ENCODE measurements at regions not wholly inside any gene's neighbourhood (a gene's known extent, or its start where the extent isn't known, plus 50 kb on each side); places are given as distances from the start of the nearest gene placed in this dataset.
"Not testable (repeated sequence)": the region's sequence is repeated elsewhere in the genome, so short reads cannot be mapped to it uniquely, and the experiment has no call there.

GRCh38 chr1:47664896-47665295 is 227.1 kb downstream of the FOXD2 start:
- not testable (repeated sequence) for H3K27me3 ChIP-seq, DNase-seq

GRCh38 chr1:47669081-47669585 is 231.3 kb downstream of the FOXD2 start:
- Histone ChIP-seq H3K4me3 (no peak overlapping the region), H3K9me3 (replicated peaks) (peaks cover 23% of the 10 kb centered on the region), H3K4me1 (peaks cover 7% of the 10 kb centered on the region), H3K36me3 (no peaks in the 10 kb centered on the region), H3K27ac (no peak overlapping the region), H3K27me3 (no peaks in the 10 kb centered on the region)
- DNase-seq = no peak

More at GRCh38 chr1:47664896-47665295, 227.1 kb downstream of the FOXD2 start:
- not testable (repeated sequence) for H3K9me3 ChIP-seq (replicated peaks); H3K27ac ChIP-seq; H3K4me1 ChIP-seq; H3K4me3 ChIP-seq; H3K36me3 ChIP-seq

GRCh38 chr1:47672622-47673021 is 234.8 kb downstream of the FOXD2 start:
- Histone ChIP-seq H3K4me1 (peaks cover 20% of the 10 kb centered on the region), H3K4me3 (no peak overlapping the region), H3K36me3 (no peaks in the 10 kb centered on the region), H3K9me3 (replicated peaks) (peaks cover 23% of the 10 kb centered on the region), H3K27me3 (no peaks in the 10 kb centered on the region), H3K27ac (no peak overlapping the region)
- DNase-seq = no peak

- no peak for DNase-seq
- Histone ChIP-seq H3K4me3 (no peak overlapping the region), H3K36me3 (no peaks in the 10 kb centered on the region), H3K9me3 (replicated peaks) (peaks cover 17% of the 10 kb centered on the region), H3K27ac (peak overlapping the region; percentile 84), H3K27me3 (no peaks in the 10 kb centered on the region), H3K4me1 (peaks cover 28% of the 10 kb centered on the region)
These were observed 236.3 kb downstream of the FOXD2 start for GRCh38 chr1:47674189-47674588.

DNA sequence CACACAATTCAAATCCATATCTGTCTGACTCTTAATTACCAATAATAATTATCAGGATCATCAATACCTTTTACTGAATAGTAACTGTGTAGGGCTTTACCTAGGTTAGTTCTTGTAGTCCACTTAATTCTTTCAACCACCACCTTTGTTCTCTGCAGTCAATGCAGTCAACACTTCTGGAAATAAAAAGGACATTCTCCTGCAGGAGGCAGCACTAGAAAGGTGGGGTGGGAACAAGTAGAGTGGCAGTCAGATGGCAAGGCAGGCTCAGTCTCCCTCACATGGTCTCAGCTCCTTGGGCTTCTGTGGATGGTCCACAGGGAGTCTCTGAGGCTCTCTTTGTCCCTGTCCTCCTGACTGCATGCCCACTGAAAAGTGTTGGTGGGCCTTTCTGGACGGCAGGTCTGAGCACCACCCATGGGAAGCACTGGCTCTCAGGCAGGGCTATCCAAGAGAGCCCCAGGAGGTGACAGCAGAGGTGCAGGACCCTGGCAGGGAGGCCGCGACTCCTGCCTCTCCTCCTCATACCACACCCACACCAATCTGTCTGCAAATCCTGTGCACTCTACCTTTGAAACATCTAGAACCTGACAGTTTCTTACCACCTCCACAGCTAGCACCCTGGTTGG is 237.3 kb downstream of the FOXD2 start:
- DNase-seq = peak in 1 of 2 experiments; percentile 47
- H3K4me3 ChIP-seq = no peak overlapping the region
- H3K36me3 ChIP-seq = no peaks in the 10 kb centered on the region
- peak overlapping the region; percentile 84 for H3K27ac ChIP-seq
- H3K4me1 ChIP-seq = peaks cover 36% of the 10 kb centered on the region
- peaks cover 17% of the 10 kb centered on the region for H3K9me3 ChIP-seq (replicated peaks)
- H3K27me3 ChIP-seq = no peaks in the 10 kb centered on the region

GRCh38 chr1:47675721-47676120 is 237.9 kb downstream of the FOXD2 start:
- H3K9me3 ChIP-seq (replicated peaks) = peaks cover 17% of the 10 kb centered on the region
- DNase-seq = no peak
- peaks cover 41% of the 10 kb centered on the region for H3K4me1 ChIP-seq
- H3K36me3 ChIP-seq = no peaks in the 10 kb centered on the region
- no peak overlapping the region for H3K4me3 ChIP-seq
- H3K27me3 ChIP-seq = no peaks in the 10 kb centered on the region
- peak overlapping the region; percentile 84 for H3K27ac ChIP-seq

DNA sequence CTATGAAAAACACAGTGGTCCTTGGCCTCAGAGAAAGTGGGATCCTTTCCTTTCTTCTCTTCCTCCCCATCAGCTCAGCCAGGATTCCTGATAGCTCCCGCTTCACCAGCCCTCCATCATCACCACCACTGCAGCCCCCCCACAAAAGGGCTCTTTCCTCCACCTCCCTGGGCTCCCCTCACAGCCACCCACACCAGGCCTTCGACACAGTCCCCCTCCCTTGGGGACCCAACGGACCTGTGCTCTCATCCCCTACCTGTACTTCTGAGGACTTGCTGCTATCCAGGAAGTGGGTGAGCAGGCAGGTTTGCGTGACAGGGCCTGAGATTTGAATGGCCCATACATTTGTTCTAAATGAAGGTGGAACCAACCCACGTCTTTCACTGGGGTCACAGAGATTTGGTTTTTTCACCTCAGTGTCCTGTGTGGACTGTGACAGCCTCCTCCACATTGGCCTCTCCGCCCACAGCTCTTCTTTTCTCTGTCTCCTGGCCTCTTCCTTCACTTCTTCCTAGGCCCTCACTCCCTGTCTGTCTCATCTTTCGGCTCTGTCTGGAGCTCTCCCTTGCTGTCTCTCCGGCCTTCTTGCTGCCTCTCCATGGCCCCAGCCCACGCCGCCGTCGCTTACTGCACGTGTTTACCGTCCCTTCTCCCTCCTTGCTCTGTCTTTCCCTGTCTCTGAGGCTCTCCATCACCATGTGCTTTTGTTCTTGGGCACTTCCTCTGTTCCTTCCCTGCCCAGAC is 238.6 kb downstream of the FOXD2 start:
- no peak overlapping the region for H3K27ac ChIP-seq
- no peak overlapping the region for H3K4me3 ChIP-seq
- no peaks in the 10 kb centered on the region for H3K27me3 ChIP-seq
- H3K4me1 ChIP-seq = peaks cover 45% of the 10 kb centered on the region
- DNase-seq = no peak
- H3K9me3 ChIP-seq (replicated peaks) = peaks cover 17% of the 10 kb centered on the region
- no peaks in the 10 kb centered on the region for H3K36me3 ChIP-seq

- Histone ChIP-seq H3K27me3 (no peaks in the 10 kb centered on the region), H3K4me3 (no peak overlapping the region), H3K36me3 (no peaks in the 10 kb centered on the region), H3K4me1 (peaks cover 45% of the 10 kb centered on the region), H3K9me3 (replicated peaks) (peaks cover 13% of the 10 kb centered on the region), H3K27ac (no peak overlapping the region)
- DNase-seq = no peak
These were observed 239.5 kb downstream of the FOXD2 start for GRCh38 chr1:47677241-47677940.

- Histone ChIP-seq H3K27ac (peak overlapping the region; percentile 36; the same call in 1 of the 2 replicates), H3K4me1 (peaks cover 44% of the 10 kb centered on the region), H3K36me3 (no peaks in the 10 kb centered on the region), H3K9me3 (replicated peaks) (peaks cover 3% of the 10 kb centered on the region), H3K4me3 (no peak overlapping the region), H3K27me3 (no peaks in the 10 kb centered on the region)
- no peak for DNase-seq
These were observed 240.7 kb downstream of the FOXD2 start for GRCh38 chr1:47678464-47678980.

- H3K36me3 ChIP-seq = no peaks in the 10 kb centered on the region
- no peaks in the 10 kb centered on the region for H3K27me3 ChIP-seq
- no peak overlapping the region; the same call in 1 of the 2 replicates for H3K4me3 ChIP-seq
- H3K9me3 ChIP-seq (replicated peaks) = no peaks in the 10 kb centered on the region
- H3K27ac ChIP-seq = peak overlapping the region; percentile 36; the same call in 1 of the 2 replicates
- DNase-seq = peak; percentile 88 to 93
- H3K4me1 ChIP-seq = peaks cover 36% of the 10 kb centered on the region
These were observed 241.5 kb downstream of the FOXD2 start for GRCh38 chr1:47679301-47679791.

GRCh38 chr1:47679826-47680225 is 242.0 kb downstream of the FOXD2 start:
- no peaks in the 10 kb centered on the region for H3K9me3 ChIP-seq (replicated peaks)
- peak overlapping the region; percentile 36; the same call in 1 of the 2 replicates for H3K27ac ChIP-seq
- no peaks in the 10 kb centered on the region for H3K36me3 ChIP-seq
- no peak overlapping the region for H3K4me3 ChIP-seq
- DNase-seq = no peak
- peaks cover 35% of the 10 kb centered on the region for H3K4me1 ChIP-seq
- H3K27me3 ChIP-seq = no peaks in the 10 kb centered on the region

DNA sequence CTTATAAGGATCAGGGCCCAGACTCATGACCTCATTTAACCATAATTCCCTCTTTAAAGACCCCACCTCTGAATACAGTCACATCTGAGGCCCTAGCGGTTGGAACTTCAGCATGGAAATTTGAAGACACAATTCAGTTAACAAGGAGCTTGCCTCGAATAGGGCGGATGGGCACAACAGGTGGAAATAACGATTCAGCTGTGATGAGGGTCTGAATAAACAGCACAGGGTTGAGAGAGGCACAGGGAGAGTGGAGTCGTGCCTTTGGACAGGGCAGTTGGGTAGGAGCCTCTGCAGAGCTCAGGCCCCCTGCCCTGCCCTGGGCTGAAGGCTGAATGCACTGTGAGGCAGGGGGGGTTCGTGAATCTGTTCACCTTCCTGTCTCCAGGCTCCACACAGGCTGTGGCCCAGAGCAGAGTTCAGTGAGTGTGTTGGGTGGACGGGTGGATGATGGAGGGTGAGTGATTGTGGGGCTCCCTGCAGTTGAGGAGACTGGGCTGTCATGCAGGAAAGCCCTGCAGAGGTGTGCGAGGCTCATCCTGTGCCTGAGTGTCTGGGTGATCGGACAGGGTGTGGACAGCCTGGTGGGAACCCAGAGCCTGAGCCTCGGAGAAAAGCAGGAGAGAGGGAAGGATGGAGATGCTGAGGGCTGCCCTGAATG is 243.1 kb downstream of the FOXD2 start:
- Histone ChIP-seq H3K4me1 (peaks cover 40% of the 10 kb centered on the region), H3K9me3 (replicated peaks) (no peaks in the 10 kb centered on the region), H3K27ac (no peak overlapping the region), H3K4me3 (no peak overlapping the region), H3K27me3 (no peaks in the 10 kb centered on the region), H3K36me3 (no peaks in the 10 kb centered on the region)
- peak in 1 of 2 experiments; percentile 51 for DNase-seq

DNA sequence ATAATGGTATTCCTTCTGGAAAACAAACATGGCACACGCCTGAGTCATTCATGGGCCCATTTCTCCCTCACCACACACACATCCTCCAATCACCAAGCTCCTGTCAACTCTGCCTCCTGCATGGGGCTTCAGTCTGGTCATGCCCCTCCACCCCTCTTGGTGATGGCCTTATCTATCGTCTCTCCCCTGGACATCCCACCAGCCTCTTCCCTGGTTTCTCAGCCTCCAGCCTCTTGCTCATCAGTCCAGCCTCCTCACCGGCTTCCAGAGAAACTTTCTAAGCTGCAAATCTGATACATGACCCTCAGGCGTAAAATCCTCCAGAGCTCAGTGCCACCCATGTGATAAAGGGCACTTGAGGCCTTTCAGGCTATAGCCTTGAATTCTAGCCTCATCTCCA is 243.9 kb downstream of the FOXD2 start:
- peaks cover 48% of the 10 kb centered on the region for H3K4me1 ChIP-seq
- DNase-seq = no peak
- H3K9me3 ChIP-seq (replicated peaks) = no peaks in the 10 kb centered on the region
- H3K36me3 ChIP-seq = no peaks in the 10 kb centered on the region
- H3K4me3 ChIP-seq = no peak overlapping the region
- H3K27me3 ChIP-seq = no peaks in the 10 kb centered on the region
- no peak overlapping the region for H3K27ac ChIP-seq

GRCh38 chr1:47682198-47682597 is 244.4 kb downstream of the FOXD2 start:
- H3K27ac ChIP-seq = no peak overlapping the region
- no peak overlapping the region for H3K4me3 ChIP-seq
- H3K9me3 ChIP-seq (replicated peaks) = no peaks in the 10 kb centered on the region
- H3K36me3 ChIP-seq = no peaks in the 10 kb centered on the region
- no peak for DNase-seq
- peaks cover 53% of the 10 kb centered on the region for H3K4me1 ChIP-seq
- no peaks in the 10 kb centered on the region for H3K27me3 ChIP-seq

Measured in SJCRH30 (cell line).